ENCODE measurements at regions not wholly inside any gene's neighbourhood (a gene's known extent, or its start where the extent isn't known, plus 50 kb on each side); places are given as distances from the start of the nearest gene placed in this dataset.

- Histone ChIP-seq H3K9me3 (ENCODE audit: low read length) (no peaks in the 10 kb centered on the region), H3K4me2 (ENCODE audit: low read length) (no peak overlapping the region), H3F3A (ENCODE audit: insufficient read depth, low read length) (no peaks in the 10 kb centered on the region), H3K4me1 (ENCODE audit: insufficient read depth, low read length, severe bottlenecking) (no peaks in the 10 kb centered on the region), H3K9me2 (ENCODE audit: low read depth, low read length) (no peaks in the 10 kb centered on the region), H3K36me3 (ENCODE audit: insufficient read depth, low read length) (no peaks in the 10 kb centered on the region), H3K9ac (ENCODE audit: low read length) (no peak overlapping the region), H3K4me3 (ENCODE audit: low read depth, low read length, poor library complexity, severe bottlenecking) (no peak overlapping the region), H3K27me3 (ENCODE audit: insufficient read depth, low read length) (no peaks in the 10 kb centered on the region), H4K20me1 (ENCODE audit: insufficient read depth, low read length) (no peaks in the 10 kb centered on the region), H3K79me2 (ENCODE audit: insufficient read depth, low read length) (no peaks in the 10 kb centered on the region), H2AFZ (ENCODE audit: low read length) (no peak overlapping the region), H3K27ac (ENCODE audit: low read depth, low read length, poor library complexity, severe bottlenecking) (no peak overlapping the region)
- TF ChIP-seq EZH2 (IDR thresholded peaks at IDR 0.05; ENCODE audit: borderline replicate concordance, low read length) (no peak), CTCF (IDR thresholded peaks at IDR 0.05; ENCODE audit: low read length) (no peak)
These were observed 521.9 kb downstream of the EPHA4 start for GRCh38 chr2:221050020-221050795.

GRCh38 chr2:221051162-221051561, 520.9 kb downstream of the EPHA4 start:
- Histone ChIP-seq H3K4me2 (ENCODE audit: low read length) (no peak overlapping the region), H2AFZ (ENCODE audit: low read length) (no peak overlapping the region), H3K79me2 (ENCODE audit: insufficient read depth, low read length) (no peaks in the 10 kb centered on the region), H3K9me3 (ENCODE audit: low read length) (no peaks in the 10 kb centered on the region), H3K9me2 (ENCODE audit: low read depth, low read length) (no peaks in the 10 kb centered on the region), H3K4me1 (ENCODE audit: insufficient read depth, low read length, severe bottlenecking) (no peaks in the 10 kb centered on the region), H3K4me3 (ENCODE audit: low read depth, low read length, poor library complexity, severe bottlenecking) (no peak overlapping the region), H3K36me3 (ENCODE audit: insufficient read depth, low read length) (no peaks in the 10 kb centered on the region), H3F3A (ENCODE audit: insufficient read depth, low read length) (no peaks in the 10 kb centered on the region), H3K9ac (ENCODE audit: low read length) (no peak overlapping the region), H3K27me3 (ENCODE audit: insufficient read depth, low read length) (no peaks in the 10 kb centered on the region), H4K20me1 (ENCODE audit: insufficient read depth, low read length) (no peaks in the 10 kb centered on the region), H3K27ac (ENCODE audit: low read depth, low read length, poor library complexity, severe bottlenecking) (no peak overlapping the region)
- TF ChIP-seq EZH2 (IDR thresholded peaks at IDR 0.05; ENCODE audit: borderline replicate concordance, low read length) (no peak), CTCF (IDR thresholded peaks at IDR 0.05; ENCODE audit: low read length) (no peak)

- Histone ChIP-seq H3K9ac (ENCODE audit: low read length) (no peak overlapping the region), H3K27me3 (ENCODE audit: insufficient read depth, low read length) (no peaks in the 10 kb centered on the region), H4K20me1 (ENCODE audit: insufficient read depth, low read length) (no peaks in the 10 kb centered on the region), H3F3A (ENCODE audit: insufficient read depth, low read length) (no peaks in the 10 kb centered on the region), H2AFZ (ENCODE audit: low read length) (no peak overlapping the region), H3K79me2 (ENCODE audit: insufficient read depth, low read length) (no peaks in the 10 kb centered on the region), H3K4me3 (ENCODE audit: low read depth, low read length, poor library complexity, severe bottlenecking) (no peak overlapping the region), H3K9me2 (ENCODE audit: low read depth, low read length) (no peaks in the 10 kb centered on the region), H3K9me3 (ENCODE audit: low read length) (no peaks in the 10 kb centered on the region), H3K36me3 (ENCODE audit: insufficient read depth, low read length) (no peaks in the 10 kb centered on the region), H3K27ac (ENCODE audit: low read depth, low read length, poor library complexity, severe bottlenecking) (no peak overlapping the region), H3K4me1 (ENCODE audit: insufficient read depth, low read length, severe bottlenecking) (no peaks in the 10 kb centered on the region), H3K4me2 (ENCODE audit: low read length) (no peak overlapping the region)
- TF ChIP-seq CTCF (IDR thresholded peaks at IDR 0.05; ENCODE audit: low read length) (no peak), EZH2 (IDR thresholded peaks at IDR 0.05; ENCODE audit: borderline replicate concordance, low read length) (no peak)
These were observed 511.7 kb downstream of the EPHA4 start for GRCh38 chr2:221060376-221060775.

All from OCI-LY1 (cell line).